ENCODE measurements at regions not wholly inside any gene's neighbourhood (a gene's known extent, or its start where the extent isn't known, plus 50 kb on each side); places are given as distances from the start of the nearest gene placed in this dataset.

GRCh38 chr20:39936401-39936800 lies 752.6 kb downstream of the MAFB start:
- no peak for FAIRE-seq
- TF ChIP-seq POLR2A (IDR thresholded peaks at IDR 0.05; ENCODE audit: low read depth, low read length): no peak

GRCh38 chr20:39935901-39936300 lies 753.1 kb downstream of the MAFB start:
- no peak for FAIRE-seq
- TF ChIP-seq POLR2A (IDR thresholded peaks at IDR 0.05; ENCODE audit: low read depth, low read length): no peak
- DNase-seq (ENCODE audit: insufficient read length, low spot score): no peak

More at GRCh38 chr20:39936401-39936800, 752.6 kb downstream of the MAFB start:
- no peak for DNase-seq (ENCODE audit: insufficient read length, low spot score)

- no peak for TF ChIP-seq POLR2A (IDR thresholded peaks at IDR 0.05; ENCODE audit: low read depth, low read length)
- DNase-seq (ENCODE audit: insufficient read length, low spot score) (no peak), FAIRE-seq (no peak)
These were observed 772.7 kb downstream of the MAFB start for GRCh38 chr20:39916236-39916765.

GRCh38 chr20:39913274-39913673 lies 775.8 kb downstream of the MAFB start:
- DNase-seq (ENCODE audit: insufficient read length, low spot score) (no peak), FAIRE-seq (no peak)
- TF ChIP-seq POLR2A (IDR thresholded peaks at IDR 0.05; ENCODE audit: low read depth, low read length): no peak

GRCh38 chr20:39911497-39911896 lies 777.5 kb downstream of the MAFB start:
- FAIRE-seq (no peak), DNase-seq (ENCODE audit: insufficient read length, low spot score) (no peak)
- no peak for TF ChIP-seq POLR2A (IDR thresholded peaks at IDR 0.05; ENCODE audit: low read depth, low read length)

GRCh38 chr20:39910536-39910935 lies 778.5 kb downstream of the MAFB start:
- DNase-seq (ENCODE audit: insufficient read length, low spot score): no peak
- no peak for TF ChIP-seq POLR2A (IDR thresholded peaks at IDR 0.05; ENCODE audit: low read depth, low read length)
- FAIRE-seq: no peak

GRCh38 chr20:39909447-39909846 lies 779.6 kb downstream of the MAFB start:
- DNase-seq (ENCODE audit: insufficient read length, low spot score): no peak
- no peak for TF ChIP-seq POLR2A (IDR thresholded peaks at IDR 0.05; ENCODE audit: low read depth, low read length)
- no peak for FAIRE-seq

GRCh38 chr20:39904476-39905112 lies 784.4 kb downstream of the MAFB start:
- DNase-seq (ENCODE audit: insufficient read length, low spot score): no peak
- no peak for TF ChIP-seq POLR2A (IDR thresholded peaks at IDR 0.05; ENCODE audit: low read depth, low read length)
- FAIRE-seq: no peak

- no peak for FAIRE-seq
- no peak for TF ChIP-seq POLR2A (IDR thresholded peaks at IDR 0.05; ENCODE audit: low read depth, low read length)
- no peak for DNase-seq (ENCODE audit: insufficient read length, low spot score)
These were observed 785.1 kb downstream of the MAFB start for GRCh38 chr20:39903806-39904465.

- DNase-seq (ENCODE audit: insufficient read length, low spot score) (no peak), FAIRE-seq (no peak)
- TF ChIP-seq POLR2A (IDR thresholded peaks at IDR 0.05; ENCODE audit: low read depth, low read length): no peak
These were observed 789.2 kb downstream of the MAFB start for GRCh38 chr20:39899881-39900280.

- FAIRE-seq: no peak
- no peak for TF ChIP-seq POLR2A (IDR thresholded peaks at IDR 0.05; ENCODE audit: low read depth, low read length)
These were observed 790.6 kb downstream of the MAFB start for GRCh38 chr20:39898467-39898852.

GRCh38 chr20:39897781-39898466 lies 791.1 kb downstream of the MAFB start:
- no peak for TF ChIP-seq POLR2A (IDR thresholded peaks at IDR 0.05; ENCODE audit: low read depth, low read length)
- FAIRE-seq: no peak
- no peak for DNase-seq (ENCODE audit: insufficient read length, low spot score)

More at GRCh38 chr20:39898467-39898852, 790.6 kb downstream of the MAFB start:
- DNase-seq (ENCODE audit: insufficient read length, low spot score): no peak

- no peak for FAIRE-seq
- no peak for TF ChIP-seq POLR2A (IDR thresholded peaks at IDR 0.05; ENCODE audit: low read depth, low read length)
- DNase-seq (ENCODE audit: insufficient read length, low spot score): no peak
These were observed 792.0 kb downstream of the MAFB start for GRCh38 chr20:39897058-39897457.

- no peak for FAIRE-seq
These were observed 795.0 kb downstream of the MAFB start for GRCh38 chr20:39894067-39894466.

More at GRCh38 chr20:39894067-39894466, 795.0 kb downstream of the MAFB start:
- no peak for DNase-seq (ENCODE audit: insufficient read length, low spot score)
- no peak for TF ChIP-seq POLR2A (IDR thresholded peaks at IDR 0.05; ENCODE audit: low read depth, low read length)

Data from H54 (cell line).